GM12873 (cell line): ENCODE measurements at regions not wholly inside any gene's neighbourhood (a gene's known extent, or its start where the extent isn't known, plus 50 kb on each side); places are given as distances from the start of the nearest gene placed in this dataset.

ENCODE experiments used
- CTCF ChIP-seq: IDR thresholded peaks from 2 replicates; pipeline ENCODE4 v1.5.1; 2012; ENCODE audit warnings: low read depth, mild to moderate bottlenecking, moderate library complexity, low read length, control low read depth; ENCODE audit not compliant: insufficient read depth; ENCODE audit errors: missing control alignments

DNA sequence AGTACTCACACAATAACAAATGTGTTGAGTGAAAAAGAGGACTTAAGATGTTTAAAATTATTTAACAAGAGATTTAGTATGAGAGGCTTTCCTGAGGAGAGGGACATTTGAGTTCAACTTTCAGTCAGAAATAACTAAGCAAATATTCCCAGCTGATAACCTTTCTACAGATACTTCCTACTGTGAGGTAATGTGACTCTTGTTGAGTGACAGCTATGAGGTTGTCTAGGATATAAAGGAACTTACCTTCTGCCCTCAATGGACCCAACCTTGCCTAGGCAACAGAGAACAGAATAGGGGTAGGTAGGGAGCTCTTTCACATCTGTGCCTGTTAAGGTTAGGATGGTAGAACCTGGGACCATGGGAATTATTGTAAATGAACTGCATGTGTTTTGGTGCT is 54.7 kb downstream of the GLUD2 start:
- TF ChIP-seq CTCF, result no peak

GRCh38 chrX:121103381-121103780 is 56.0 kb downstream of the GLUD2 start:
- no peak for TF ChIP-seq CTCF

- no peak for TF ChIP-seq CTCF
Measured at GRCh38 chrX:121106484-121107235, 59.2 kb downstream of the GLUD2 start.

- TF ChIP-seq CTCF, result no peak
Measured at GRCh38 chrX:121109986-121110385, 62.6 kb downstream of the GLUD2 start.

DNA sequence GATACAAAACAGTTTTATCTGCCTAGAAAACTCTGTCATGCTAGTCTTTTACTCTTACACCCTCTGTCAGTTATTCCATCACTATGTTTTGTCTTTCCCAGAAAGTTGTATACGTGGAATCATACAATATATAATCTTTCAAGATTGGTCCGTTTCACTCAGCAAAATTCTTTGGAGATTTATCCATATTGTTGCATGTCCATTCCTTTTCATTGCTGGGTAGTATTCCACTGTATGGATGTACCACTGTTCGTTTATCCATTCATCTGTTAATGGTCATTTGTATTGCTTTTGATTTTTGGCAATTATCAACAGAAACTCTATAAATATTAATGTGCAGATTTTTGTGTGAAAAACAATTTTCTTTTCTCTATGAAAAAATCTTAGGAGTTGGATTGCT is 63.1 kb downstream of the GLUD2 start:
- TF ChIP-seq CTCF, result no peak

DNA sequence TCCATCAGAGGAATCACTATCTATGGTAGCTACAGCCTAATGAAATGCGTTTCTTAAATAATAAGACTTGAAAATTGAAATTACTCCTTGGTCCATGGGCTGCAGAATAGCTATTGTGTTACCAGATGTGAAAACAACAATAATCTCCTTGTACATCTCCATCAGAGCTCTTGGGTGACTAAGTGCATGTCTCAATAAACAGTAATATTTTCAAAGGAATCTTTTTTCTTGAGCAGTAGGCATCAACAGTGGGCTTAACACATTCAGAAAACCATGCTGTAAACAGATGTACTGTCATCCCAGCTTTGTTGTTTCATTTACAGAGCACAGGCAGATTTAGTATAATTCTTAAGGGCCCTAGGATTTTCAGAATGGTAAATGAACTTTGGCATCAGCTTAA is 67.3 kb downstream of the GLUD2 start:
- TF ChIP-seq CTCF, result no peak

GRCh38 chrX:121120690-121121605 is 73.5 kb downstream of the GLUD2 start:
- no peak for TF ChIP-seq CTCF
